HCT116 (cell line): ENCODE measurements at regions not wholly inside any gene's neighbourhood (a gene's known extent, or its start where the extent isn't known, plus 50 kb on each side); places are given as distances from the start of the nearest gene placed in this dataset.

ENCODE experiments used
- ATAC-seq: fragments of 200-7000 bp; cut with Tn5 transposase; 2 replicates; pipeline ENCODE4 v1.9.1; 2020; ENCODE audit warnings: mild to moderate bottlenecking, moderate library complexity
- BruUV-seq: library from RNA; stranded (reverse); fragments of 400-500 nt; replicated peaks from 2 replicates; lab custom pipeline; 2021; lab: Mats Ljungman, UMichigan
- CTCF ChIA-PET: fragments of 300-600 bp; sonication (Branson Sonifier 250); formaldehyde crosslinking; loops from one replicate; lab custom pipeline; 2021; ENCODE audit warnings: antibody characterized with exemption; lab: Charles Lee
- POLR2A ChIA-PET: fragments of 300-600, 350-600 bp; sonication (Branson Sonifier 250); formaldehyde crosslinking; loops from one replicate; lab custom pipeline; 2021; ENCODE audit warnings: antibody characterized with exemption; lab: Charles Lee
- RAD21 ChIA-PET, 2 experiments: fragments of 300-600 bp; sonication (Branson Sonifier 250); formaldehyde crosslinking; loops; one replicate each; lab custom pipeline; 2023; ENCODE audit warnings: low total read pairs in 2 of 2; ENCODE audit not compliant: uncharacterized antibody in 2 of 2, unreplicated experiment in 2 of 2, low non-redundant PET in 1 of 2; lab: Charles Lee
- DNase-seq: peaks from one replicate; pipeline ENCODE4 v3.0.0-alpha.2; 2010; ENCODE audit warnings: low read depth, low spot score
- H2AFZ ChIP-seq: fragments of 200-600 bp; shearing (Covaris generic), sonication (generic); 2 replicates; pipeline ENCODE4 v1.6.1; 2017; ENCODE audit warnings: low read depth, mixed run types, mixed read lengths, antibody characterized with exemption, low read length; ENCODE audit not compliant: poor library complexity, severe bottlenecking
- H3K27ac ChIP-seq: 2 replicates; pipeline ENCODE4 v1.5.1; 2012; ENCODE audit warnings: low read depth, low read length
- H3K27me3 ChIP-seq: fragments of 200-600 bp; sonication (generic); 2 replicates; pipeline ENCODE4 v1.6.1; 2016; ENCODE audit warnings: mixed run types, low read length, mixed read lengths; ENCODE audit not compliant: insufficient read depth
- H3K36me3 ChIP-seq, 2 experiments: fragments of 200-500 bp in 1 of 2; fragments of 200-600 bp in 1 of 2; sonication (Bioruptor generic) in 1 of 2; sonication (generic) in 1 of 2; 2 replicates each; pipeline versions ENCODE4 v1.5.1 to v1.6.1; 2014 to 2016; ENCODE audit warnings: low read length in 2 of 2, inconsistent platforms in 1 of 2, mixed read lengths in 1 of 2, mixed run types in 1 of 2; ENCODE audit not compliant: insufficient read depth in 2 of 2, control insufficient read depth in 1 of 2
- H3K4me1 ChIP-seq, 2 experiments: fragments of 200-600 bp in 1 of 2; sonication (generic) in 1 of 2; 2 replicates each; pipeline versions ENCODE4 v1.5.1 to v1.6.1; 2012 to 2017; ENCODE audit warnings: low read length in 2 of 2, inconsistent platforms in 1 of 2, mild to moderate bottlenecking in 1 of 2, mixed read lengths in 1 of 2, mixed run types in 1 of 2, moderate library complexity in 1 of 2; ENCODE audit not compliant: insufficient read depth in 2 of 2, control insufficient read depth in 1 of 2
- H3K4me2 ChIP-seq: fragments of 200-600 bp; sonication (generic); 2 replicates; pipeline ENCODE4 v1.6.1; 2017; ENCODE audit warnings: mixed run types, low read length, mixed read lengths
- H3K4me3 ChIP-seq, 2 experiments: fragments of 200-600 bp in 1 of 2; sonication (generic) in 1 of 2; replicated peaks in 1 of 2; 2 replicates each; pipeline ENCODE4 v1.5.1; 2011 to 2016; ENCODE audit warnings: low read length in 2 of 2, control low read depth in 1 of 2, low read depth in 1 of 2, mild to moderate bottlenecking in 1 of 2, mixed read lengths in 1 of 2, mixed run types in 1 of 2
- H3K79me2 ChIP-seq: fragments of 200-600 bp; sonication (generic); 2 replicates; pipeline ENCODE4 v1.6.1; 2017; ENCODE audit warnings: mild to moderate bottlenecking, mixed run types, low read length, moderate library complexity, mixed read lengths; ENCODE audit not compliant: insufficient read depth
- H3K9ac ChIP-seq: fragments of 200-600 bp; sonication (generic); 2 replicates; pipeline ENCODE4 v1.6.1; 2016; ENCODE audit warnings: low read length, mixed read lengths
- H3K9me2 ChIP-seq: fragments of 200-600 bp; sonication (generic), shearing (Covaris generic); 2 replicates; pipeline ENCODE4 v1.6.1; 2017; ENCODE audit warnings: mixed run types, mild to moderate bottlenecking, moderate library complexity; ENCODE audit not compliant: insufficient read depth
- H3K9me3 ChIP-seq, 2 experiments: fragments of 200-500 bp in 1 of 2; fragments of 200-600 bp in 1 of 2; sonication (Bioruptor generic) in 1 of 2; sonication (generic) in 1 of 2; 2 replicates each; pipeline ENCODE4 v1.6.1; 2014 to 2017; ENCODE audit warnings: low read length in 2 of 2, mixed read lengths in 2 of 2, inconsistent platforms in 1 of 2, low read depth in 1 of 2, mild to moderate bottlenecking in 1 of 2, mixed run types in 1 of 2, moderate library complexity in 1 of 2; ENCODE audit not compliant: control insufficient read depth in 1 of 2, insufficient read depth in 1 of 2
- H4K20me1 ChIP-seq: fragments of 200-600 bp; sonication (generic), shearing (Covaris generic); 2 replicates; pipeline ENCODE4 v1.6.1; 2017; ENCODE audit warnings: mixed run types, mild to moderate bottlenecking, moderate library complexity; ENCODE audit not compliant: insufficient read depth
- CBX3 ChIP-seq: IDR thresholded peaks from 2 replicates; pipeline ENCODE4 v1.6.1; 2012; ENCODE audit warnings: low read depth
- CEBPB ChIP-seq: IDR thresholded peaks from 2 replicates; pipeline ENCODE4 v1.6.1; 2012; ENCODE audit warnings: low read depth
- EZH2phosphoT487 ChIP-seq: fragments of 200-600 bp; IDR thresholded peaks from 2 replicates; pipeline ENCODE4 v1.6.1; 2018; ENCODE audit warnings: antibody characterized with exemption, borderline replicate concordance
- POLR2A ChIP-seq: IDR thresholded peaks from 2 replicates; pipeline ENCODE4 v1.7.0; 2011; ENCODE audit warnings: borderline replicate concordance; ENCODE audit not compliant: insufficient read depth, insufficient read length; ENCODE audit errors: extremely low read depth
- POLR2AphosphoS5 ChIP-seq: IDR thresholded peaks from 2 replicates; pipeline ENCODE4 v1.6.1; 2011; ENCODE audit warnings: mild to moderate bottlenecking, low read depth, low read length, moderate library complexity
- SIN3A ChIP-seq: IDR thresholded peaks from 2 replicates; pipeline ENCODE4 v1.6.1; 2012; ENCODE audit warnings: low read depth
- SRF ChIP-seq: IDR thresholded peaks from 2 replicates; pipeline ENCODE4 v1.6.1; 2012; ENCODE audit warnings: low read depth
- TCF7L2 ChIP-seq: IDR thresholded peaks from 2 replicates; pipeline ENCODE4 v1.7.0; 2011; ENCODE audit warnings: borderline replicate concordance, inconsistent platforms; ENCODE audit not compliant: insufficient read depth, insufficient read length; ENCODE audit errors: extremely low read depth
- ZFX ChIP-seq: fragments of 450-650 bp; IDR thresholded peaks from 2 replicates; pipeline ENCODE4 v1.6.1; 2017
- intact Hi-C: fragments of 100-400 bp; cut with micrococcal nuclease; formaldehyde crosslinking; loops from 2 replicates; pipeline ENCODE4 v1.10.0; 2022
- TF ChIP-seq, protein P1 (sequence below): IDR thresholded peaks from 2 replicates; pipeline ENCODE4 v1.6.1; 2011; ENCODE audit warnings: mild to moderate bottlenecking, low read length, moderate library complexity; ENCODE audit not compliant: insufficient replicate concordance; ENCODE audit errors: extremely low read depth
- TF ChIP-seq, protein P2 (sequence below): IDR thresholded peaks from 2 replicates; pipeline ENCODE4 v1.6.1; 2012
- TF ChIP-seq, protein P3 (sequence below), 3 experiments: fragments of 200-600 bp in 1 of 3; sonication (generic) in 1 of 3; IDR thresholded peaks in 2 of 3; conservative IDR thresholded peaks in 1 of 3; 2 replicates each; pipeline ENCODE4 v1.5.1; 2012 to 2017; ENCODE audit warnings: low read depth in 2 of 3, low read length in 2 of 3, antibody characterized with exemption in 1 of 3, borderline replicate concordance in 1 of 3, control low read depth in 1 of 3, mild to moderate bottlenecking in 1 of 3, mixed read lengths in 1 of 3, mixed run types in 1 of 3, moderate library complexity in 1 of 3; ENCODE audit not compliant: insufficient read depth in 1 of 3
- TF ChIP-seq, protein P4 (sequence below): IDR thresholded peaks from 2 replicates; pipeline ENCODE4 v1.6.1; 2012; ENCODE audit warnings: low read depth

DNA sequence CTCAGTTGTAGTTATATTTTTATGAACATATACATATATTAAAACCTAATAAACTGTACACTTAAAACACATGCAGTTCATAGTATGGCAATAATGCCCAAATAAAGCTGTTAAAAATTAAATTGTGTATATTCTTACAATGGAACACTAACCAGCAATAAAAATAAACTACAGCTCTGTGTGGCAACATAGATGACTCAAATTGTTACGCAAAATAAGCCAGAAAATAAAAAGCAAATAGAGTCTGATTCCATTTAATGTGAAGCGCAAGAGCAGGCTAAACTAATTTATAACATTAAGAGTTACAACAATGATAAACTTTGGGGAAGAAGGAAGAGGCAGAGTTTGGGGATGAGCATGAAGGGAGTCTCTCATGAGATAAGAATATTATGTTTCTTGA is 597.3 kb downstream of the TLE1 start:
- Histone ChIP-seq H3K9ac (no peak overlapping the region), H3K4me3 (no peak overlapping the region), H2AFZ (no peak overlapping the region), H3K4me2 (no peak overlapping the region), H3K36me3 (no peaks in the 10 kb centered on the region), H3K27me3 (no peaks in the 10 kb centered on the region), H4K20me1 (no peaks in the 10 kb centered on the region), H3K79me2 (no peaks in the 10 kb centered on the region), H3K9me2 (no peaks in the 10 kb centered on the region), H3K4me1 (no peaks in the 10 kb centered on the region), H3K27ac (no peak overlapping the region), H3K9me3 (no peaks in the 10 kb centered on the region)
- POLR2A ChIA-PET, result no interaction called here
- intact Hi-C loops, result no loop called here
- RAD21 ChIA-PET, result no interaction called here
- CTCF ChIA-PET, result no interaction called here
- BruUV-seq, result no TSS peak
- TF ChIP-seq CBX3 (no peak), SRF (no peak), SIN3A (no peak), ZFX (no peak), POLR2AphosphoS5 (no peak), CEBPB (no peak), EZH2phosphoT487 (no peak), POLR2A (no peak), TCF7L2 (no peak)
- TF ChIP-seq, protein P1, sequence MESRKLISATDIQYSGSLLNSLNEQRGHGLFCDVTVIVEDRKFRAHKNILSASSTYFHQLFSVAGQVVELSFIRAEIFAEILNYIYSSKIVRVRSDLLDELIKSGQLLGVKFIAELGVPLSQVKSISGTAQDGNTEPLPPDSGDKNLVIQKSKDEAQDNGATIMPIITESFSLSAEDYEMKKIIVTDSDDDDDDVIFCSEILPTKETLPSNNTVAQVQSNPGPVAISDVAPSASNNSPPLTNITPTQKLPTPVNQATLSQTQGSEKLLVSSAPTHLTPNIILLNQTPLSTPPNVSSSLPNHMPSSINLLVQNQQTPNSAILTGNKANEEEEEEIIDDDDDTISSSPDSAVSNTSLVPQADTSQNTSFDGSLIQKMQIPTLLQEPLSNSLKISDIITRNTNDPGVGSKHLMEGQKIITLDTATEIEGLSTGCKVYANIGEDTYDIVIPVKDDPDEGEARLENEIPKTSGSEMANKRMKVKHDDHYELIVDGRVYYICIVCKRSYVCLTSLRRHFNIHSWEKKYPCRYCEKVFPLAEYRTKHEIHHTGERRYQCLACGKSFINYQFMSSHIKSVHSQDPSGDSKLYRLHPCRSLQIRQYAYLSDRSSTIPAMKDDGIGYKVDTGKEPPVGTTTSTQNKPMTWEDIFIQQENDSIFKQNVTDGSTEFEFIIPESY, result no peak
- TF ChIP-seq, protein P2, sequence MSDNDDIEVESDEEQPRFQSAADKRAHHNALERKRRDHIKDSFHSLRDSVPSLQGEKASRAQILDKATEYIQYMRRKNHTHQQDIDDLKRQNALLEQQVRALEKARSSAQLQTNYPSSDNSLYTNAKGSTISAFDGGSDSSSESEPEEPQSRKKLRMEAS, result no peak
- TF ChIP-seq, protein P3, sequence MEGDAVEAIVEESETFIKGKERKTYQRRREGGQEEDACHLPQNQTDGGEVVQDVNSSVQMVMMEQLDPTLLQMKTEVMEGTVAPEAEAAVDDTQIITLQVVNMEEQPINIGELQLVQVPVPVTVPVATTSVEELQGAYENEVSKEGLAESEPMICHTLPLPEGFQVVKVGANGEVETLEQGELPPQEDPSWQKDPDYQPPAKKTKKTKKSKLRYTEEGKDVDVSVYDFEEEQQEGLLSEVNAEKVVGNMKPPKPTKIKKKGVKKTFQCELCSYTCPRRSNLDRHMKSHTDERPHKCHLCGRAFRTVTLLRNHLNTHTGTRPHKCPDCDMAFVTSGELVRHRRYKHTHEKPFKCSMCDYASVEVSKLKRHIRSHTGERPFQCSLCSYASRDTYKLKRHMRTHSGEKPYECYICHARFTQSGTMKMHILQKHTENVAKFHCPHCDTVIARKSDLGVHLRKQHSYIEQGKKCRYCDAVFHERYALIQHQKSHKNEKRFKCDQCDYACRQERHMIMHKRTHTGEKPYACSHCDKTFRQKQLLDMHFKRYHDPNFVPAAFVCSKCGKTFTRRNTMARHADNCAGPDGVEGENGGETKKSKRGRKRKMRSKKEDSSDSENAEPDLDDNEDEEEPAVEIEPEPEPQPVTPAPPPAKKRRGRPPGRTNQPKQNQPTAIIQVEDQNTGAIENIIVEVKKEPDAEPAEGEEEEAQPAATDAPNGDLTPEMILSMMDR (IDR thresholded peaks at IDR 0.05 in 2 of 3, conservative IDR thresholded peaks at IDR 0.05 in 1 of 3; ENCODE audit: borderline replicate concordance in 1 of 3, insufficient read depth in 1 of 3, low read depth in 2 of 3, low read length in 2 of 3), result no peak
- TF ChIP-seq, protein P4, sequence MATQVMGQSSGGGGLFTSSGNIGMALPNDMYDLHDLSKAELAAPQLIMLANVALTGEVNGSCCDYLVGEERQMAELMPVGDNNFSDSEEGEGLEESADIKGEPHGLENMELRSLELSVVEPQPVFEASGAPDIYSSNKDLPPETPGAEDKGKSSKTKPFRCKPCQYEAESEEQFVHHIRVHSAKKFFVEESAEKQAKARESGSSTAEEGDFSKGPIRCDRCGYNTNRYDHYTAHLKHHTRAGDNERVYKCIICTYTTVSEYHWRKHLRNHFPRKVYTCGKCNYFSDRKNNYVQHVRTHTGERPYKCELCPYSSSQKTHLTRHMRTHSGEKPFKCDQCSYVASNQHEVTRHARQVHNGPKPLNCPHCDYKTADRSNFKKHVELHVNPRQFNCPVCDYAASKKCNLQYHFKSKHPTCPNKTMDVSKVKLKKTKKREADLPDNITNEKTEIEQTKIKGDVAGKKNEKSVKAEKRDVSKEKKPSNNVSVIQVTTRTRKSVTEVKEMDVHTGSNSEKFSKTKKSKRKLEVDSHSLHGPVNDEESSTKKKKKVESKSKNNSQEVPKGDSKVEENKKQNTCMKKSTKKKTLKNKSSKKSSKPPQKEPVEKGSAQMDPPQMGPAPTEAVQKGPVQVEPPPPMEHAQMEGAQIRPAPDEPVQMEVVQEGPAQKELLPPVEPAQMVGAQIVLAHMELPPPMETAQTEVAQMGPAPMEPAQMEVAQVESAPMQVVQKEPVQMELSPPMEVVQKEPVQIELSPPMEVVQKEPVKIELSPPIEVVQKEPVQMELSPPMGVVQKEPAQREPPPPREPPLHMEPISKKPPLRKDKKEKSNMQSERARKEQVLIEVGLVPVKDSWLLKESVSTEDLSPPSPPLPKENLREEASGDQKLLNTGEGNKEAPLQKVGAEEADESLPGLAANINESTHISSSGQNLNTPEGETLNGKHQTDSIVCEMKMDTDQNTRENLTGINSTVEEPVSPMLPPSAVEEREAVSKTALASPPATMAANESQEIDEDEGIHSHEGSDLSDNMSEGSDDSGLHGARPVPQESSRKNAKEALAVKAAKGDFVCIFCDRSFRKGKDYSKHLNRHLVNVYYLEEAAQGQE, result no peak
- ATAC-seq, result no peak
- DNase-seq, result no peak
